SU-DHL-6 (cell line): ENCODE measurements at regions not wholly inside any gene's neighbourhood (a gene's known extent, or its start where the extent isn't known, plus 50 kb on each side); places are given as distances from the start of the nearest gene placed in this dataset.

Experiments
- H2AFZ ChIP-seq: fragments of 200-600 bp; sonication (generic); 2 replicates; pipeline ENCODE4 v1.6.1; 2014; ENCODE audit warnings: low read depth, mild to moderate bottlenecking, moderate library complexity, mixed read lengths, antibody characterized with exemption, low read length; ENCODE audit not compliant: severe bottlenecking
- H3F3A ChIP-seq: fragments of 200-600 bp; shearing (Covaris generic); 2 replicates; pipeline ENCODE4 v1.6.0; 2016; ENCODE audit warnings: antibody characterized with exemption, mild to moderate bottlenecking; ENCODE audit not compliant: insufficient read depth
- H3K27ac ChIP-seq: fragments of 200-600 bp; sonication (generic); 2 replicates; pipeline ENCODE4 v1.5.1; 2016; ENCODE audit warnings: low read depth, mild to moderate bottlenecking, low read length, moderate library complexity, mixed read lengths
- H3K27me3 ChIP-seq: fragments of 200-600 bp; sonication (generic), shearing (Covaris generic); 2 replicates; pipeline ENCODE4 v1.6.0; 2014; ENCODE audit warnings: mild to moderate bottlenecking, low read length
- H3K36me3 ChIP-seq: fragments of 200-600 bp; sonication (generic); 2 replicates; pipeline ENCODE4 v1.6.1; 2014; ENCODE audit warnings: mild to moderate bottlenecking, low read length, mixed read lengths
- H3K4me2 ChIP-seq: fragments of 300-600, 200-600 bp; shearing (Covaris generic), sonication (generic); 2 replicates; pipeline ENCODE4 v1.6.0; 2014; ENCODE audit warnings: low read length, low read depth, mild to moderate bottlenecking; ENCODE audit not compliant: poor library complexity, severe bottlenecking
- H3K4me3 ChIP-seq: fragments of 200-600 bp; sonication (generic); 2 replicates; pipeline ENCODE4 v1.5.1; 2014; ENCODE audit warnings: antibody characterized with exemption, low read length, mild to moderate bottlenecking, mixed read lengths; ENCODE audit not compliant: insufficient read depth, poor library complexity, severe bottlenecking
- H3K79me2 ChIP-seq: fragments of 200-600 bp; sonication (generic); 2 replicates; pipeline ENCODE4 v1.6.1; 2014; ENCODE audit warnings: mild to moderate bottlenecking, low read length, moderate library complexity; ENCODE audit not compliant: insufficient read depth
- H3K9ac ChIP-seq: fragments of 200-600 bp; sonication (generic); 2 replicates; pipeline ENCODE4 v1.7.0; 2014; ENCODE audit warnings: mild to moderate bottlenecking, low read length
- H3K9me2 ChIP-seq: fragments of 200-600 bp; sonication (generic); replicated peaks from 2 replicates; pipeline ENCODE4 v1.6.1; 2014; ENCODE audit warnings: low read length; ENCODE audit not compliant: insufficient read depth
- H3K9me3 ChIP-seq: fragments of 200-600 bp; sonication (generic); 2 replicates; pipeline ENCODE4 v1.6.1; 2014; ENCODE audit warnings: low read length, mixed read lengths; ENCODE audit not compliant: insufficient read depth
- H4K20me1 ChIP-seq: fragments of 200-600 bp; sonication (generic); 2 replicates; pipeline ENCODE4 v1.6.1; 2014; ENCODE audit warnings: low read depth, mild to moderate bottlenecking, antibody characterized with exemption, low read length, moderate library complexity, mixed read lengths
- EZH2phosphoT487 ChIP-seq: fragments of 200-600 bp; sonication (generic), shearing (Covaris generic); conservative IDR thresholded peaks from 2 replicates; pipeline ENCODE4 v1.6.1; 2018; ENCODE audit warnings: mild to moderate bottlenecking, antibody characterized with exemption, low read length, moderate library complexity, mixed read lengths
- TF ChIP-seq, protein P1 (sequence below): fragments of 200-600 bp; sonication (generic); IDR thresholded peaks from one replicate; pipeline ENCODE4 v1.5.1; 2017; ENCODE audit warnings: antibody characterized with exemption, mild to moderate bottlenecking, low read length, moderate library complexity; ENCODE audit not compliant: insufficient read depth, poor library complexity, severe bottlenecking

DNA sequence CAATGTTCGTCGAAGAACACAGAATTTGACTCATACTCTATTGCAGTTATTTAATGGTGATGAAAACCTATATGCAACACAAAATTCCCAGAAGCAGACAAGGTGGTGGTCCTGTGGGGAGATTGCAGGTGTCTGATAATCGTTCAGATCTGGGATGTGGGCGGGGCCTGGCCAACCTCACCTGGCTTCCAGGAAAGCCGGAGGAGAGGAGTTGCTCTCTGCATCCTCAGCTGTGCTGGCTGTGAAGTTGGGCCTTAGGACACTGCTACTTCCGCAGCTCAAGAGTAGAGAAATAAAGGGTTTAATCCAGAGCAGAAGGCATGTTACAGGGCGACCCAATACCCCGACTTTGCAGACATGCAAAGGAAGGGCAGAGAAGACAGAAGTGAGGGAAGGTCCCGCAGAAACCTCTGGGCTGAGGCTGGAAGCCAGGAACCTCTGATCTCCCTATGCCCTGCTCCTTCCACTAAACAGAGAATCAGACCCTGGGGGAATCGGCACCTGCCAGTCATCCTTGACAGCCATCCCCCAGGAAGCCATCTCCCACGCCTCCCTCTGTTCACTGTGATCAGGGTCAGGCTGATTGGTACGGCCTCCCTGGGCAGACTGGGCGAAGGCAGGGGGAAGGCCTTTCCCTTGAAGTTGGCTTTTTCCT is 590.3 kb downstream of the AJAP1 start:
- H3K9ac ChIP-seq: no peak overlapping the region
- no peak overlapping the region for H2AFZ ChIP-seq
- TF ChIP-seq, protein P1, sequence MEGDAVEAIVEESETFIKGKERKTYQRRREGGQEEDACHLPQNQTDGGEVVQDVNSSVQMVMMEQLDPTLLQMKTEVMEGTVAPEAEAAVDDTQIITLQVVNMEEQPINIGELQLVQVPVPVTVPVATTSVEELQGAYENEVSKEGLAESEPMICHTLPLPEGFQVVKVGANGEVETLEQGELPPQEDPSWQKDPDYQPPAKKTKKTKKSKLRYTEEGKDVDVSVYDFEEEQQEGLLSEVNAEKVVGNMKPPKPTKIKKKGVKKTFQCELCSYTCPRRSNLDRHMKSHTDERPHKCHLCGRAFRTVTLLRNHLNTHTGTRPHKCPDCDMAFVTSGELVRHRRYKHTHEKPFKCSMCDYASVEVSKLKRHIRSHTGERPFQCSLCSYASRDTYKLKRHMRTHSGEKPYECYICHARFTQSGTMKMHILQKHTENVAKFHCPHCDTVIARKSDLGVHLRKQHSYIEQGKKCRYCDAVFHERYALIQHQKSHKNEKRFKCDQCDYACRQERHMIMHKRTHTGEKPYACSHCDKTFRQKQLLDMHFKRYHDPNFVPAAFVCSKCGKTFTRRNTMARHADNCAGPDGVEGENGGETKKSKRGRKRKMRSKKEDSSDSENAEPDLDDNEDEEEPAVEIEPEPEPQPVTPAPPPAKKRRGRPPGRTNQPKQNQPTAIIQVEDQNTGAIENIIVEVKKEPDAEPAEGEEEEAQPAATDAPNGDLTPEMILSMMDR: no peak
- no peaks in the 10 kb centered on the region for H3K9me2 ChIP-seq
- no peaks in the 10 kb centered on the region for H3K36me3 ChIP-seq
- no peaks in the 10 kb centered on the region for H3K27me3 ChIP-seq
- H4K20me1 ChIP-seq: no peaks in the 10 kb centered on the region
- H3F3A ChIP-seq: no peaks in the 10 kb centered on the region
- H3K4me3 ChIP-seq: no peak overlapping the region
- no peak overlapping the region for H3K27ac ChIP-seq
- no peaks in the 10 kb centered on the region for H3K9me3 ChIP-seq
- no peaks in the 10 kb centered on the region for H3K79me2 ChIP-seq
- H3K4me2 ChIP-seq: no peak overlapping the region

DNA sequence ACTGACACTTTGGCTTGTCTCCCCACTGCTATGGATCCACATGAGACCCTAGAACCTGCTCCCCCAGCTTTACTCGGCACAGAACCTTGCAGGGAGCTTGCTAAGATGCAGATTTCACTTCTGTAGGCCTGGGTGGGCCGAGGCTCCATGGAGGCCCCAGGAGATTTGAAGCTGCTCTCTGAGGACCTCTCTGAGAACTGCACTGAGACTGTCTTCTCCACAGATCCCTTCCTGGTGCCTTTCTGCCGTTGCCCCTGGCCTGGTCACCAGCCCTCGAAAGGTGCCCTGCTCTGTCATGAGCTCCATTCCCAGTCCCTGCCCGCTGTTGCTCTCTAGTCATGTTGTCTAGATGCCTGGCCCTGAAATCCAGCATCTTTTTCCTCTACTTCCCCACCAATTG is 588.4 kb downstream of the AJAP1 start:
- no peak overlapping the region for H3K9ac ChIP-seq
- no peaks in the 10 kb centered on the region for H3K79me2 ChIP-seq
- H2AFZ ChIP-seq: no peak overlapping the region
- no peaks in the 10 kb centered on the region for H3K27me3 ChIP-seq
- no peak overlapping the region for H3K4me2 ChIP-seq
- H3K9me2 ChIP-seq: no peaks in the 10 kb centered on the region
- no peaks in the 10 kb centered on the region for H4K20me1 ChIP-seq
- TF ChIP-seq, protein P1: no peak
- TF ChIP-seq EZH2phosphoT487: no peak
- no peak overlapping the region for H3K4me3 ChIP-seq
- H3K27ac ChIP-seq: no peak overlapping the region
- no peaks in the 10 kb centered on the region for H3K9me3 ChIP-seq
- no peaks in the 10 kb centered on the region for H3K36me3 ChIP-seq
- H3F3A ChIP-seq: no peaks in the 10 kb centered on the region

DNA sequence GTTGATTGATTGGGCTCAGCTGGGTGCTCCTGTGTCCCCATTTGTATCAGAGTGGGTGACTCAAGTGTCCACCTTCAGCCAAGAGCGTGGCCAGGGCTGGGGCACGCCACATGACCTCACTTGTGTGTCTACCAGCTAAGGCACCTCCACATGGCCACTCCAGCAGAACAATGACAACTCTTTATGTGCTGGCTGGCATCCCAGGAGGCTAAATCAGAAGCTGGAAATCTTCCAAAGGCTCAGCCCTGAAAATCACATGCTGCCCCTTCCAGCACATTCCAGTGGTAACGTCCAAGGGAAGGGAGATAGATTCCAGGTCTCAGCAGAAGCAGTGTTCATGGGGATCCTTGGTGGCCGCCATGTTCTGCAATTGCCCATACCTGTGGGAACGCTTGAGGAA is 585.5 kb downstream of the AJAP1 start:
- H3K4me2 ChIP-seq: no peak overlapping the region
- no peak for TF ChIP-seq EZH2phosphoT487
- TF ChIP-seq, protein P1: no peak
- H3K36me3 ChIP-seq: no peaks in the 10 kb centered on the region
- H3K27me3 ChIP-seq: no peaks in the 10 kb centered on the region
- no peak overlapping the region for H3K4me3 ChIP-seq
- no peak overlapping the region for H3K9ac ChIP-seq
- no peak overlapping the region for H3K27ac ChIP-seq
- no peaks in the 10 kb centered on the region for H3K79me2 ChIP-seq
- no peaks in the 10 kb centered on the region for H3K9me3 ChIP-seq
- no peaks in the 10 kb centered on the region for H3K9me2 ChIP-seq
- no peaks in the 10 kb centered on the region for H4K20me1 ChIP-seq
- H3F3A ChIP-seq: no peaks in the 10 kb centered on the region
- H2AFZ ChIP-seq: no peak overlapping the region
